Muscle of arm (tissue), 1 donor: ENCODE measurements at regions not wholly inside any gene's neighbourhood (a gene's known extent, or its start where the extent isn't known, plus 50 kb on each side); places are given as distances from the start of the nearest gene placed in this dataset.
"Not testable (repeated sequence)": the region's sequence is repeated elsewhere in the genome, so short reads cannot be mapped to it uniquely, and the experiment has no call there.

ENCODE experiments used
- DNase-seq: peaks from one replicate; pipeline ENCODE4 v3.0.0-alpha.2; 2013

DNA sequence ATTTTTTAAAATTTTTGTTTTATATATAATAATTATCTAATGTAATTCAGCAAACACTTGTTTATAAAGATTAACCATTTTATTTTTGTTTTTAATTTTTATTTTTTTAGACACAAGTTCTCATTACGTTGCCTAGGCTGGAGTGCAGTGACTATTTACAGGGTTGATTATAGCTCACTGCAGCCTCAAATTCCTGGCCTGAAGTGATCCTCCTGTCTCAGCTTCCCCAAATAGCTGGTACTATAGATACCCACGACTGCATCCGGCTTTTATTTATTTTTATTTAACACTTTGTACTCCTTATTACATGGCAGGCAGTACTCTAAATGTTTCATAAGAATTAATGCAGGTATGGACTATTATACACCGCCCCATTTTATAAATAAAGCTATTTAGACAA lies 288.7 kb downstream of the MDFIC start:
- no peak for DNase-seq

DNA sequence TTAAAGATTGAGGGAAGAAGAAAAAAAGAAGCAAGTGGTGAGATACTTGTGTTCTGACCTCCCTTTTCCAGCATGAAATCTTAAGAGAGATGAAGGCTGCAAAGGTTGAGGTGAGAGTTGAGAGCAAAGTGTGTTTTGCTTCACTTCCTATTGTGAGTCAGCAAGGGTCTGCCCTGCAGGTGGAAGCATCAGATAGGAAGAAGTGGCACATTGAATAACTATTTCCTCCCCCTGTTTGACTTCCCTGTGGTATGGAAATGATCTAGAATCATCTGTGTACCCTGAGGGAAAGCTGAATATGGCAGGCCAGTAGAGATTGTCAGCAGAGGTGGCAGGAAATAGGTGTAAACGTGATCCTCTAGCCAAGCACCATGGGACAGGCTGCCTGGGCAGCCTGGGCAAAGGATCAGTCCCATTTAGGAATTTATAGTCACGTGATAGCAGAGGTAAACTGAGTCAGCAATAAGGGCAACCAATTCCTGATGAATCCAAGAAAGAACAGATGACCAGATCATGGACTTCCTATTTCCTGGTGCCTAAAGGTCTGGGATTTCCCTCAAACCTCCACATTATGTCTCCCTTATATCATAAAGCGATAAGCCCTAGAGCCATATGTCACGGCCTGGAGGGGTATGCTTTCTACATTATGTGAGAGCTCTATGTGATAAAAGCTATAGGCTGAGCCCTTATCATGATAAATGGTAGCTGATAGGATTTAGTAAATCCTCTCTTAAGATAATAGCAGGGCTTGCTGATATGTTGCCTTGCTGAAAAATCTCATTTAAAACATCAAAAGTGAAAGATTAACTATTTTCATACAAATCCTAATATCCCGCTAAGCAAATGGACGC lies 287.0 kb downstream of the MDFIC start:
- no peak for DNase-seq

DNA sequence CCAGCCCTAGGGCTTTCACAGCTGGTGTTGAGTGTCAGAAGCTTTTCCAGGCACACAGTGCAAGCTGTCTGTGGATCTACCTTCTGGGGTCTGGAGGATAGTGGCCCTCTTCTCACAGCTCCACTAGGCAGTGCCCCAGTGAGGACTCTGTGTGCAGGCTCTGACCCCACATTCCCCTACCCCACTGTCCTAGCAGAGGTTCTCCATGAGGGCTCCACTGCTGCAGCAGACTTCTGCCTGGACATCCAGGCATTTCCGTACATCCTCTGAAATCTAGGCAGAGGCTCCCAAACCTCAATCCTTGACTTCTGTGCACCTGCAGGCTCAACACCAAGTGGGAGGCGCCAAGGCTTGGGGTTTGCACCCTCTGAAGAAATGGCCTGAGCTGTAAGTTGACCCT lies 284.5 kb downstream of the MDFIC start:
- not testable (repeated sequence) for DNase-seq

DNA sequence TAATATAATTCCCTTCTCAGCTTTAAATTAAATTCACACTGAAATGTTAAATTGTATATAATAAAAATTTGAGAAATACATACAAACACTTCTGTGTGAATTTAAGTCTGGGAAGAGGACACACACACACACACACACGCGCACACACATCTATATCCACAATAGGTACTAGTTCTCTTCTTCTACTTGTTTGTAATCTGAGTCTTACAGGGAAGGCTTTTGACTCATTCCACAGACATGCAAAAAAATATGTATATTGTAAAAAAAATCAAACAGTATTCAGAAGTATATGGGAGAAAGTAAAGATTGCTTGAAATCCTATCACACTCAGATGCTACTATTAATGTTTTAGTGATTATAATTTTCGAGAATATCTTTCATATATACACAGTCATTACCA lies 276.2 kb downstream of the MDFIC start:
- DNase-seq, result no peak

DNA sequence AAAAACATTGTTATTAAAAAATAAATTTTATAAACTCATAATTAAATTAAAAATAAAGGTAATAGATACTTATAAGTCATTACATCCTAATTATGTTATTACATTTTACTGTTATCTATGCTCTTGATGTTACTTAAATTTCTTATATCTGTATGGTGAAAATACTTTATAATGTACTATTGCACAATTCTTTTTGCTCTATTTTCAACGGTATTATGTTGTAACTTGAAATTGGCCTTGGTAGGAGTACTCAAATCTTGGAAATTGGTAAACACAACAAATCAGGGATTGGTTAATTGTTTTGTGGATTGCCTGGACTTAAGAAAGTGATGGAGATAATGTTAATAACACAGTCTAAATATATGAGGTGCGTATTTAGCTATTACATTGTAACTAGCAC lies 273.3 kb downstream of the MDFIC start:
- DNase-seq, result no peak

DNA sequence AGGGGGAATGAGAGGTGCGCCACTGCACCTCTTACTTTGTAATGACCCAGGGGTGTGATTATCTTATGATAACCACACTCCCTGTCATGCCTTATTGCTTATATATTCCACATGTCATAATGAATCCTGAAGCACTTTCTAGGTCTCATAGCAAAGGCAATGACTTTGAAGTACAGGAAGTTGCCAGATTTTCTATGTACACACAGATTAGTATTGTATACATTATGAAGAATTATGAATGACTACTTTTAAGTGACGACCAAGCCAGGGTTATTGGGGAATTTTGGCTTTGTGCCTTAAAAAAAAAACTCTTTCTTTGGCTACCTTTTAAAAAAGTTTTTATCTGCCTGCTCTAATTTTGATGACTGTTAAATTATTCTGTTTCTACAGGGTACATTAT lies 269.6 kb downstream of the MDFIC start:
- DNase-seq, result no peak

DNA sequence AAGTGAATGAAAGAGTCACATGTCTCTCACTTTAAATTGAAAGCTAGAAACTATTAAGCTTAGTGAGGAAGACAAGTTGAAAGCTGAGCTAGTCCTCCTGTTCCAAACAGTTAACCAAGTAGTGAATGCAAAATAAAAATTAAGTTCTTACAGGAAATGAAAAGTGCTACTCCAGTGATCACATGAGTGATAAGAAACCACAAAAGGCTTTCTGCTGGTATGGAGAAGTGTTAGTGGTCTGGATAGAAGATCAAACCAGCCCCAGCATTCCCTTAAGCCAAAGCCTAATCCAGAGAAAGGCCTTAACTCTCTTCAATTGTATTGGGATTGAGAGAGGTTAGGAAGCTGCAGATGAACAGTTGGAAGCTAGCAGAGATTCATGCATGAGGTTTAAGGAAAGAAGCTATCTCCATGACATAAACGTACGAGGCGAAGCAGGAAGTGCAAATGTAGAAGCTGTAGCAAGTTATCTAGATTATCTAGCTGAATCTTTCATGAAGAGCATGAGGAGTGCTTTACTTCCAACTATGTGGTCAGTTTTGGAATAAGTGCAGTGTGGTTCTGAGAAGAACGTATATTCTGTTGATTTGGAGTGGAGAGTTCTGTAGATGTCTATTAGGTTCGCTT lies 261.6 kb downstream of the MDFIC start:
- DNase-seq, result no peak

DNA sequence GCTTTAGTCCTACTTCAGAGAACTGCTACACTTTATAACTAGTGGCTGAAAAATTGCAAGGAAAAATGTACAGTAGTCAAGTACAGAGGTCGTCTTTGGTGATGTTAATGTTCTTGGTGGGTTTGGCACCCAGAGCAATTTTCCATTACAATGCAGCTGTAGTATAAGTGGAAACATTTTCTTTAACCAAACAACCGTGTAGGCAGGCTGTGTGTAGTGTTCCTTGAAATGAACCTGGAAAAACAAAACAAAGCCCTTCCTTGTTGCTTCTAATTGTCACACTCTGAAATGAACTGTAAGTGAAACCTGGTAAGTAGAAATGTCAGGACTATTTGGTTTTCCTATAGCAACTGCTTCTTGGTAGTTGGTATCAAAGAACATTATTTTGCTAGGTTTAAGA lies 256.9 kb downstream of the MDFIC start:
- peak; percentile 19 for DNase-seq

DNA sequence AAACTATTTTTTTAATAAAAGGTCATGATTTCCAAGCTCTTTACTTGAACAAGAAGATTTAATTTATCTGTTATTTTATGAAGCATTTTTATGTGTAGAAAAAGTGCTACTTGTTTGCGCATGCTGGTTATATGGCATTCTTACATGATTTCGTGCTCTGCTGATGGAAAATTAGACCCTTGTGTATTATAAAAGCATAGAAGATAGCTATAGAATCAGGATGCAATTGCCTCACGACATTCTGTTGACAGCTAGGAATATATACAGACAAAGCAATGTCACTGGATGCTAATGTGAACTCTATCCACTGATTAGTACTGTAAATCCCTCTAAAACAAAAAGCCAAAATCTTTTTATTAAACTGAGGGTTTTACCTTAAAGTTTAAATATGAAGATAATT lies 255.9 kb downstream of the MDFIC start:
- no peak for DNase-seq

DNA sequence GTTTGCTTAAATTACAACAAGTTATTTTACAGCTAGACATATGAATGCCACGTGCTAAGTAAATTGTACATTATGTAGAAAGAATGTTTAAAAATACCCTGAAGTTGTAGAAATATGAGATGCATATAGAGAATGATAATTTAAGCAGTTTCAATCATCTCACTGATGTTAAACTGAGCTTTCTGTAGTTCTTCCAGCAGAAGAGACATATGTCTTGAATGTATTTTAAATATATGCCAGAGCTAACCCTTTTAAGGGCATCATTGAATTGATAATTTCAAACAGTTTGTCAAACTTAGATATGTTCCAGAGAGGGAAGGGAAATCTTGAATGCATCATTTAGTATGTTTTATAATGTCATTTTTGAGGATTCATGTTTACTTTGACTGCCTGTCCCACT lies 255.2 kb downstream of the MDFIC start:
- no peak for DNase-seq

DNA sequence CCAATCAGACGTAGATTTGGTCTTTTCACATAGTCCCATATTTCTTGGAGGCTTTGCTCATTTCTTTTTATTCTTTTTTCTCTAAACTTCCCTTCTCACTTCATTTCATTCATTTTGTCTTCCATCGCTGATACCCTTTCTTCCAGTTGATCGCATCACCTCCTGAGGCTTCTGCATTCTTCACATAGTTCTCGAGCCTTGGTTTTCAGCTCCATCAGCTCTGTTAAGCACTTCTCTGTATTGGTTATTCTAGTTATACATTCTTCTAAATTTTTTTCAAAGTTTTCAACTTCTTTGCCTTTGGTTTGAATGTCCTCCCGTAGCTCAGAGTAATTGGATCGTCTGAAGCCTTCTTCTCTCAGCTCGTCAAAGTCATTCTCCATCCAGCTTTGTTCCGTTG lies 250.5 kb downstream of the MDFIC start:
- DNase-seq, result not testable (repeated sequence)

DNA sequence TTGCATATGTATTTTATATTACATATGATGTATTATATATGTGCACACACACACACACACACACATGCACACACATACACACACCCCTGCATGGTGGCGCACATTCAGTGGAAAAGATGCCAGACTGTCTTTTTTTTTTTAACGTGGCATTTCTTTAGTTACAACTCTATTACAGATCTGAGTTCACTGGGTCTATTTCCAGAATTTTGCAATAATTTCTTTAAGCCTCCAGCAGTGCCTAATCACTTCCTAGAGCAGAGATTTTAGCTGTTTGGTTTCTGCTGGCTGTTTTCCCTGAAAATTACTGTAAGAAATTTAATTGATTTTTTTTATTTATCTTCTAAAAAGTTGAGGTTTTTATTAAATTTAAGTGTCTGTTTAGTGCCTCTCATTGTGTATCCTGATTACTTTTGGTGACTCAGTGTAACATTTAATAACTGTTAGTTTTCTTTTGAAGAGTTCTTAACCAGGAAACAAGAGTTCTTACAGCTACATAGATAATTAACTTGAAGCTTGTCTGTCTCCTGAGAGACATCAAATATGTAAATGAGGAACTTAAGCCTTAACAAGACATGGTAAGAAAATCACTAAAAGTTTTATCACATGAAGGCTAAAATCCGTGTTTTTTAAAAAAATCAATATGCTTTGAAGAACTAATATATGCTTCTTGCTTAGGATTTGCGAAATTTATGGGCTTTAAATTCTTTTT lies 232.0 kb downstream of the MDFIC start:
- DNase-seq, result no peak

DNA sequence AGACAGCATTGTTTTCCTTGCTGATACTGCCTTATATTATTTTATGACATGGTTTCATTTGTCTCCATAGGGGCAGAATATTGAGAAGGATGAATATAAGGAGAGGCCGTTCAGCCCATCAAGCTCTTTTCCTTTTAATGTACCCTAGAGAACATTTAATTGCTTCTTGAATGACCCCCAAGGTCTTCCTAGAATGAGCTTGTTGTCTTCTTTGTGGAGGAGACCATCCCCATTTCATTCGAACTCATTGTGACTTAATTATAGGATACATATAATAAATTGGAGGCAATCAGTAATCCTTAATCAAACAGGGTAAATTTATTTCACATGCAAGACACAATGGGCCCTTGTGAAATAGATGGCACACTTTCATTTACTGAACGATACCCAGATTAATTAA lies 231.3 kb downstream of the MDFIC start:
- DNase-seq, result no peak

DNA sequence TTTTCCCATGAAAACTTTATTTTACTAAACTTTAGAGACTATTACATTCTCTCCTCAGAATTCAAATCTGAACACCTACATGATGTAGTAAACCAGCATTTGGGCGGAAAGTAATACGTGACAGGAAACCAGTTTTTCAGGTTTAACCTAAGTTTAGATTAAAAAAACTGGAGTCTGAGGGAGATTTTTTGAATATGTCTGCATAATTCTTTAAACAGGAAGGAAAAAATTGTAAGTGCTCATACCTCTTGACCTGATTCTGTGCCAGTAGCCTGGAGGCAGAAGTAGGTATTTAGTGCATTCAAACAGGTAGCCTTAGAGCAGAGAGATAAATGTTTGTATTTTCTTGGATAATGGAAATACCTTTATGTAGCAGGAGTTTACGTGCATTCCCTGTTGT lies 224.3 kb downstream of the MDFIC start:
- DNase-seq, result no peak

DNA sequence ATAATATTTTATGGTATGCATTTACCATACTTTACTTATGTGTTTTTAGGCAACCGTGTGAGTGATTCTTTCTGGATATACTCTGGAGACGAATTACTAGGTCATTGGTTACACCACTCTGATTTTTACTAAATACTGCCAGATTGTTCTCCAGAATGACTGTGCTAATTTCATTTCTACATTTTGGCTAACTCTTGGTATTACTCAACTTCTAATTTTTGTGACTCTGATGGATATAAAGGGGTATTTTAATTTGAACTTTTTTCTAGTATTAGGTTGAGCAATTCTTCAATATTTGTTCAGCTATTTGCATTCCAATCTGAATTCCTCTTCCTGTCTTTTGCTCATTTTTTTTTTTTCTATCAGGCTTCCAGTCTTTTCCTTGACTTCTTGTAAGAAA lies 223.6 kb downstream of the MDFIC start:
- no peak for DNase-seq

DNA sequence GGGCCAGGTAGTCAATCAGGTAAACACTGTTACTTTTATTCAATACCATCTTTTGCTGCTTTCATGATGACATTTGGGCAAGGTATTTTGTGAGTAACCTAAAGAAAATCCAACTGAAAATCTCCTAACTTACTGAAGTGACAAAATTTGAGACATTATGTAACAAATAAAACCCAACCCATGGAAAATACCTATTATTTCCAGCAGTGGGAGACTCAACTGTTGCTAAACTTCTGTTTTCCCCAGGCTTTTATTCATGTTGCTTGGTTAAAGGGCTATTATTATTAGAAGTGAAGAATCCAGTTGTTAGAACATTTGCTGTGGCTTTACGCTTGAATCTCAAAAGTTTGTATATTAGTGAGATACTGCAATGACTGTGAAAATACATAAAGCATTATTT lies 215.9 kb downstream of the MDFIC start:
- DNase-seq, result no peak

DNA sequence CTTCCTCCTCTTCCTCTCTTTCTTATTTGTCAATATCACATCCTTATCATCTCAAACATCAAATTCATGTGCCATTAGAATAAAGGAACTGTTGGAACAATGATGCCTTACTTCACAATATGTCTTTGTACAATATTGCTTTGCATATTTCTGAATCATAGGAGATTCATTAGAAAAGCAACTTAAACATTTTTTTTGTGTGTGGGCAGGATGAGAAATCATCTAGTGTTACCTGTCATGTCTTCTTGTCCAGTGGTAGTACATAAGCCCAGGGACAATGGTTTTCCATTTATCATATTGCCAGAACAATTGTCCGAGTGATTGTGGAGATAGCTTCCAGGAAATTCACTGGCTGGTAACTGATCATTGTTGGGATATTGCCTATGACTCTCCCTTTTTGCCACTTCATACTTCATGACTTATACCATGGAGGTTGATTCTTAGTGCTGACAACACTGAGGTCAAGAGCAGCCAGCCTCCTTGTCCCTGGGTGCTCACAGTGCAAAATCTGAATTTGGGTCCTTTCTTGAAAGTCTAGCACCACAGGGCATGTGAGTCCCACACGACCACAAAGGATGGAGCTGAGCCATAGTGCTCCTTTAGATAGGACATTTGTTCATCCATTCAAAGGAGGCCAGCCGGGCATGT lies 215.0 kb downstream of the MDFIC start:
- DNase-seq, result no peak

DNA sequence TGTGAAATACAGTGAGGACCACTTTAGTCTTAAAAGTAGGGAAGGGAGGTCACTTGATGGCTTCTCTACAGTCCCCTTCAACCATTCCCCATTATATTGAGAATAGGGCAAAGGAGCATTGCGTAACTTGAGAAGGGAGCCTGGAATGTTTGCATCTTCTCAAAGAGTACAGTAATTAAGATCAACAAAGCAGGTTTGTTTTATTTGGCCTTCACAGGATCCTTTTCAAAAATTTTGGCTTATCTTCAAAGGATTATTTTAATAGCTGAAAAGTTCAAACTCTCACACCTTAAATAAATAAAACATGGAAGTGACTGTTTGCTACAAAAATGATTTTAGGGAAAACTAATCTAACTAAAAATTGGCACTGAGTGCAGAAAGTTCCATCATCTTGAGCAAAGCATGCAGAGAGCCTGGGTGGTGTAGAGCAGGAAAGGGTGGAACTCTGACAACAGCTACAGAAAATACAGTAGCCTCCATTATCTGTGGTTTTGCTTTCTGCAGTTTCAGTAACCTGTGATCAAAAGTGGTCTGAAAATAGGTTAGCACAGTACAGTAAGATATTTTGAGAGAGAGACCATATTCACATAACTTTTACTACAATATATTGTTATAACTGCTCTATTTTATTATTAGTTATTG lies 214.0 kb downstream of the MDFIC start:
- DNase-seq, result no peak

DNA sequence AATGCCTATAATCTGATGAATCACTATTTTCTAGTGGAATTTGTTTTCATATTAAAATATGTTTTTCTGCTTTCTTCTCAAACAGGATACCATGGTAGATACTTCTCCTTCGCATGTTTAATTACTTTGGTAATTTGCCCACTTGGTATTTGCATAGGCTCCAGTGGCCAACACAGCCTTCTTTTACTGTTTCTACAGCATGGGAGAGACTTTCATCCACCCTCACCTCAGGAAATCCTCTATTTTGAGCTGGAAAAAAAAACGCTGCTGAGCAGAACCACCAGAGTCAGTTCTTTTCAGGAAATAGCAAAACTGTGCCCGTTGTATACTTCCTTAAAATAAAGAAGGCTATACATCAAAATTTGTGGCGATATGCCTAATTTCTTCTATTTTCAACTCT lies 213.3 kb downstream of the MDFIC start:
- DNase-seq, result no peak

DNA sequence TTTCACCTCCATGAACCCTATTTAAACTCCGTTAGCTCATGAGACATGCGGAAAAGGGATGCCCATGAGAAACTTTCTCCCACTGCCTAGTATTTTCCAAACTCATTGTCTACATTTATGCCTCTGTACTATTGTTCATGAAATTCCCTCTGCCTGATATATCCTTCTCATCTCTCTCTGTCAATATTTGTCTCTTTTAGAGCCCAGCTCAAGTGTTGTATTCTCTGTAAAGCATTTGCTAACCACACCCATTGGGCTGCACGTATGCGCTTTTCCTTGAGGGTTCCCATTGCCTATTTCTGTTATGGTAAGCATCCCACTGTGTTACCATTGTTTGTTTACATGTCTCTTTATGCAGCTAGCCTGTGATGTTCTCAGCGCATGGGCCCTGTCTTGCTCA lies 211.4 kb downstream of the MDFIC start:
- DNase-seq, result no peak

DNA sequence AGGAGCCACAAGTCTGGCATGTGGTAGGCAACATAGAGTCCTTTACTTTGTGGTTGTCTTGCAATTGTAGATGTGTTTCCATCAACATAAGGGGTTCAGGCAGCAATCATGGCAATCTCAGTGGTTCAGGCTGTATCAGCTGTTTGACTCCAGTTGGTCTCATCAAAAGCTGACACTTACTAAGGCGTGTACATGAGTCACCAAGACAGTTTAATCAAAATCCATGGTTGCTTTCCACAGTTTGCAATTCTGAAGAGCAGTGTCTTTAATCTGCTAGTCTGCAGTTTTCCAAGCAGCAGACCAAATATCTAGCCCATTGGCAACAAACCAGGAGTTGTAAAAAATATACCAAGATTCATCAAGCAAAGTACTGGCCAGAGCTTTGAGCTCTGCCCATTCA lies 210.2 kb downstream of the MDFIC start:
- no peak for DNase-seq

DNA sequence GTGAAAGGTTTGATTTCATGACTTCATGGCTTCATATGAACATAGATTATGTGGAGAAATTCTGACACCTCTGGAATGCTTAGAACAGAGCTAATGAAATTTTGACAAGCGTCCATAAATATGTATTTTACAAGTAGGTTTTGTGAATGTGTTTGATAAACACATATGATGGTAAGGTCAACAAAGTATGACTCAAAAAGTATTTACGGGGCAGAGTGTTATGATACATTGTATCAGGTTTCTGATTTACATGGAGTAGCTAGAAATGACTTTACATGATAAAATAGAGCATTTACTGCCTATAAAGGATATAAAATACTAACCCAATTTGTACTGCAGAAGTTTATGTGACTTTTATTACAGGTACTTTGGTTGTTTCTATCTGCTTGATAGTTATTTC lies 206.3 kb downstream of the MDFIC start:
- no peak for DNase-seq
